Pons (tissue), 1 donor: ENCODE measurements at regions not wholly inside any gene's neighbourhood (a gene's known extent, or its start where the extent isn't known, plus 50 kb on each side); places are given as distances from the start of the nearest gene placed in this dataset.

Experiments
- DNase-seq: peaks from one replicate; pipeline ENCODE4 v3.0.0-alpha.2; 2016; ENCODE audit warnings: low spot score

DNA sequence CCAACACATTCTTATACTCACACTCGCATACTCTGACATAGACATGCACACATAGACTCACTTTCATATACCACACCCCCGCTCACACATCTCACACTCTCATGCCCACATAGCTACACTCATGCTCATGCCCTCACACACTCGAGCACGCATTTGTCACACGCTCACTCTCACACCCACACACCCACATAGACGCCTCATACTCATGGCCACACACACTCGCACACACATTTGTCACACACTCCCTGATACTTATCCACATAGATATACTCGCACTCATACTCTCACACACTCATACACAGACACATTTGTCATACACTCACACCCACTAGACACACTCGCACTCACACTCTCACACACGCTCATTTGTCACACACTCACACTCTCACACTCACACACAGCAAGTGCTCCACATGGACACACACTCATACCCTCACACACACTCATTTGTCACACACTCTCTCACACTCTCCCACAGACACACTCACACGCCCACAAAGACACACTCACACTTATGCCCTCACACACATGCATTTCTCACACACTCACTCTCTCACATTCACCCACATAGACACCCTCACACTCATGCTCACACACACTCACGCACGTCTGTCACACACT lies 50.9 kb downstream of the TNP1 start:
- no peak for DNase-seq

DNA sequence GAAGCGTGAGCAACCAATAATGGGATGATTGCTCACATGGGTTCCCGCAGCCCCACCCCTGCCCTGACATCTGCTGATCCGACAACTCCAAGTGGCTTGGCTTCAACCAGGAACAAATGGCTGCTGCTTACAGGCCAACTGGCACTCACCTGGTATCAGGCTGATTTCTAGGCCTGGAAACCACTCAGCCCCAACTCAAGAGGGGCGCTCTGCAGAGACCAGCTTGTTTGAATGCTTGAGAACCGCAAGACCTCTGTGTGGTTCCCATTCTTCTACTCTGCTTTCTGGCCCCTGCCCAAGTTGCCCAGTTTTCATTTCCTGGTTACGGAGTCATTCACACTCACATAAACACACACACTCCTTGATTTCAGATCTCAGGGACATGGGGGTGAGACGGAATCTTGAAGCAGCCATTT lies 52.0 kb downstream of the TNP1 start:
- DNase-seq = no peak

DNA sequence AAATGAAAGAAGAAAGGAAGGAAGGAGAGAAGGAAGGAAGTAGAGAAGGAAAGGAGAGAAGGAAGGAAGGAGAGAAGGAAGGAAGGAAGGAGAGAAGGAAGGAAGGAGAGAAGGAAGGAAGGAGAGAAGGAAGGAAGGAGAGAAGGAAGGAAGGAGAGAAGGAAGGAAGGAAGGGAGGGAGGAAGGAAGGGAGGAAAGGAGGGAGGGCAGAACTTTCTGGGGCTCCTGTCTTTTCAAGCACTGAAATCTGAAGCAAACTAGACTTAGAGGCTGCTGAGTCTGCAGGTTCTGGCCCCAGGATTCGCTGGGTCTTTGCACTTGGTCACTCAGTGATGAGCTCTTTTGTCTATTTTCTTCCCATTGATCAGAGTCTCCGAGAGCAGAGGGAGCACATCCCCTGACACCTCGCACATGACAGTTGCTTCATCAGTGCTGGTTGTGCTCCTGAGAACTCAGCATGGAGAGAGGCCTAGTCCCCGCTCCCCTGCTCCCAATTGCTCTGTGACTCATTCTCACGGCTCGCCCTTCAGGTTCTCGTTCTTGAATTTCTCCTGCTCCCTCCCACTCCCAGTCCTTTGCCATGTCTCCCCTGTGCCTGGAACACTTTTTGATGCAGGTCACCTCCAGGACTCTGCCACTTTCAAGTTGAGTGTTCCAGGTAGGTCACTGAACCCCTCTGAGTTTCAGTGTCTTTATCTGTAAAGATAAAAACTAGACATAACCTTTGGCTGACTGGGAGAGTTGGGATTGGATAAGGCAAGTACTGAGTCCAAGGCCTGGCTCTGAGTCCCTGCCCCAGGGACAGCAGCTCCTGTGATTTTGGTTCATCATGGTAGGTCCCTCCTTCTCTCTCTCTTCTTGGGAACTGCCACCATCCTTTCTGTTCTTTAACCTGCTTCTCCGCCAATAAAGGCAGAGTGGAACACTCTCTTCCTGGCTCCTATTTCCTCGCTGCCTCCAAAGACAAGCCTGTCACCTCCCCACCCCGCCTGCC lies 55.2 kb downstream of the TNP1 start:
- DNase-seq = no peak

DNA sequence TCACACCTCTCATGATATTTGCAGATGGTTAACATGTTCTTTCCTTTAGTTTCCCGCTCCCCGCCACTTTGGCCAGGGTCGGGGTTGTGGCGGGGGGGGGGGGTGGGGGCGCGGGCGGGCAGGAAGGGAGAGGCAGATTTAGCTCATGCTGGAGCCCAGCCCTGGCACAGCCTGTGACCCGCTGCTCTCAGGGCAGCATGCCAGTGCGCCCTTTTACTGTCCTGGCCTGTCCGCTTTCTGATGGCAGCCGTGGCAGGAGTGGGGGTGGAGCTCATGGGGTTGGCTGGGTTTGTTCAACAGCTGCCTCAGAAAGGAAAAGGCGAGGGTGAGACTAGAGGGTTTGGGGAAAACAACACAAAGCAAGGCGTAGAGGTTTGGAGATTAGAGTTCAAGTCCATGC lies 56.1 kb downstream of the TNP1 start:
- no peak for DNase-seq

- DNase-seq = peak; percentile 69
Measured at GRCh38 chr2:216802516-216803215, 57.2 kb downstream of the TNP1 start.

DNA sequence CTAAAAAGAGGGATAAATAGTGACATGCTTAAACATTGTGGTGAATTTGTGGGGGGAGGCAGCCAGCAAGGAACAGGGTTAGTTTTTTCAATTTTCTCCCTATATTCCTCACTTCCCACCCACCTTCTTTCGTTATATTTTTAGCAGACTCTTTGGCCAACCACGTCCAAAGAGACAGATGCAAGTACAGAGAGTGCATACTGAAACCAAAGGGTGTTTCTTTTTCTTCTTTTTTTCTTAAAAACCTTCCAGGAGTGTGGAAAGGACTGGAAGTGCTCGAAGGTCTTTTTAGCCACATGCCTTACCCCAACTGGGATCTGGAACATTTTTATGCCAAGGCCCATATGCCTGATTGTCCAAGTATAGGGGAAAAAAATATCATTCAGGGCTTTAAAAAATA lies 59.0 kb downstream of the TNP1 start:
- DNase-seq = no peak

DNA sequence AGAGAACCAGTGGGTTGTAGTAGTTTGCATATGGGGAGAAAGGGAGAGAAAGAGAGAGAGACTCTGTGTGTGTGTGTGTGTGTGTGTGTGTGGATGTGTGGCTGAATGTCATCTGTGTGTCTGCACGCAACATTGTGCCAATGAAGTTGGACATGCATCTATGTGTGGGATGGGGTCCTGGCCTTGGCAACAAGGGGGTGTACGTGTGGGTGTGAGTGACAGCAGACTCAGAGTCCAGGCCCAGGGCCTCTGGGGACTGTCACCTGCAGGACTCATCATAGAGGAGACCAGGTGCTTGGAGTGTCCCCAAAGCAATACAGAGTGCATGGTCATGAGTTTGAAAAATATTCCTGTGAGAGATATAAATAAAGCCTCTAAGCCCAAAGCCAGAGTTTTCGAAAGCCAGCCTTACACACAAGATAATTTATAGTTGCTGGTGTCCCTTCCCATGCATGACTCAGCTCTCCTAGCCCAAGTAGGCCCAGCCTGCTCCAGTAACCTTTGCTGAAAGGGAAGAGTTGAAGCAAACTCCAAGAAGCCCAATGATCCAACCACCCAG lies 59.9 kb downstream of the TNP1 start:
- no peak for DNase-seq

DNA sequence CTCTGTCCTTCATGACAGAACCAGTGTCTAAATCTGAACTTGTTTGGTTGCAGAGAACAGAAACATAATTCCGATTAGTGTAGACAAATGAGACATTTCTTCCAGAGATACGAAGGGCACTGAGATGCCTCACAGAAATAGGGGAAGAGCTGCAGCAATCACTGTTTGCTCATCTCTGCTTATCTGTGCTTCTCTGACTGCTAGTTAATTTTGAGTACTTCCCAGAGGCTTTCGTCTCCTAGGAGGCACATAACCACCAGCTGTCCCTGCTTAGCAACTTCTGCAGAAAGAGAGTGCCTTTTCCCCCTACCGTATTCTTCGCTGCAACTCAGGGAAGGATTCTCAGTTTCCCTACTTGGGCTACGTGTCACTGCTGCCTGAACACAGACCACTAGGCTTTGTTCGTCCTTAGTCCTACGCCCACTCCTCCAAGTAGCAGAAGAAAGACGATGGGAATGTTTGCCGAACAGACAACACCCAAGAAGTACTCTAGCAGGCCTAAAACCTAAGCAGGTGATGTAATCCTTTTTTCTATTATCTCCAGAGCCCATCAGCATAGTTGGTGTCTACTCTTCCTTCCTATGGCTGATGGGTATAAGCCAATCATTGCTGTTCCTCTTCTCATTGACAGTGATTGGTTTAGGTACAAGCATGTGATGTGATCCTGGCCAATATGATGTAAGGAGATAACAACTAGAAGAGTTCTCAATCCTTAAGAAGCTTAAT lies 63.6 kb downstream of the TNP1 start:
- DNase-seq = no peak

GRCh38 chr2:216793386-216793785 lies 66.5 kb downstream of the TNP1 start:
- no peak for DNase-seq

DNA sequence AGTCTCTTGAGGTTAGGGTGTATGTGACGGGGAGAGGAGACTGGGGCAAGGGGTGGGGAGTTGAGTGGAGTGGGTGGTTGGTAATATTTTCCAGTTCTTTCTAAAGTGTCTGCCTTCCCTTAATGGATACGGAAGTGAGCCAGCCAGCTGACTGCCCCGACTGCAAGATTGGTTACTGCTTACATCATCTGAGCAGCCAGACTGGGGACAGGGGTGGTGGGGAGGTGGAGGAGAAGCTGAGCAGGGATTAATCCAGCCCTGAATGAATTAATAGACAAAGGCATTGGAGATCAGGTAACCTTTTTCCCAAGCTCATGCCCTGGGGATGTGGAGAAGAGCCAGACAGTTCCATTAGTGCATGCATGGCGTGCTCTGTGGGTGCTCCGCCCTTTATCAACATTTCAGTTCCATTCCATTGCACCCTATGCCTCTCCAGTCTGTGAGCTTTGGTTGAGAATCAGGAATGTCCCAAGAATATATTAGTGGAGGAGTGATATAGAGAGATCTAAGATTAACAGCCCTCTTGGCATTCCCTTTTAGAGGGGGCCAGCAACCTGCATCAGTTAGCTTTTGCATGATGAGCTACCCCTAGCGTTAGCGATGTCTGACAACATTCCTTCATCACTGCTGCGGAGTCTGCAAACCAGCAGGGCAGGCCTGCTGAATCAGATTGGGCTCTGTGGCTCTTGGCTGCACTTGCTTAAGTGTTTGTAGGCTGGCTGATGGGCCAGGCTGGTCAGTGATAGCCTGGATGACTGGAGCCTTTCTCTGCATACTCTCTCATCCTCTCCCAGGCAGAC lies 67.4 kb downstream of the TNP1 start:
- peak; percentile 5 for DNase-seq

GRCh38 chr2:216791303-216791702 lies 68.6 kb downstream of the TNP1 start:
- no peak for DNase-seq

DNA sequence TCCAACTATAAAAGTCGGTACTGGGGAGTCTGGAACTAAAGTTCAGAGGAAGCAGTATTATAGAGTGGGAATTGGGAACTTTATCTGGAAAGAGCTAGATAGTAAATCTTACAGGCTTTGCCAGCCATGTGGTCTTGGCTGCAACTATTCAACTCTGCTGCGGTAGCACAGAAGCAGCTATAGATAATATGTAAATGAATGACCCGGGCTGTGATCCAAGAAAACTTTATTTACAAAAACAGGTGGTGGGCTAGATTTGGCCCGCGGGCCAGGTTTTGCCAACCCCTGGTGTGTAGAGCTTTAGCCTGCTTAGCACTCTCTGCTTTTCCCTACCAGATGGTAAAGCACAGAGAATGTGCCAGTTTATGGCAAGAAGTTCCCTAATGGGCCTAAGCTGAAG lies 70.8 kb downstream of the TNP1 start:
- no peak for DNase-seq

- DNase-seq = no peak
Measured at GRCh38 chr2:216787851-216788540, 71.9 kb downstream of the TNP1 start.

GRCh38 chr2:216786676-216787075 lies 73.2 kb downstream of the TNP1 start:
- no peak for DNase-seq

- DNase-seq = no peak
Measured at GRCh38 chr2:216784456-216784855, 75.4 kb downstream of the TNP1 start.

DNA sequence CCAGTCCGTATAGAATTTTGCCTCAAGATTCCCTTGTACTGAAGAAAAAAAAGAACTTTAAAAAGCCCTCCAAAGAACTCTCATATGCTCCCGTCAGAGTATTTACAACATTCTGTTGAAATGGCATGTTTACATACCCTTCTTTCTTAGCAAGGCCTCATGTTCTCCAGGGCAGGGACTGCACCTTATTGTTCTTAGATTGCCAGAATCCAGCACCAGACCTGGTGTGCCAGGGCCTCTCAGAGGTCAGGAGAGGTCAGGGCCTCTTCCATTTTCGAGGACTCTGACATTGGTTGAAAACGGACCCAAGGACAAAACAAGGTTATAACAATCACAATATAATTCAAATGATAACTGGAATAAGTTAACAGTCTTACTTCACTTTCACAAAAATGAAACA lies 78.2 kb downstream of the TNP1 start:
- DNase-seq = no peak

- no peak for DNase-seq
Measured at GRCh38 chr2:216780843-216781242, 79.0 kb downstream of the TNP1 start.

DNA sequence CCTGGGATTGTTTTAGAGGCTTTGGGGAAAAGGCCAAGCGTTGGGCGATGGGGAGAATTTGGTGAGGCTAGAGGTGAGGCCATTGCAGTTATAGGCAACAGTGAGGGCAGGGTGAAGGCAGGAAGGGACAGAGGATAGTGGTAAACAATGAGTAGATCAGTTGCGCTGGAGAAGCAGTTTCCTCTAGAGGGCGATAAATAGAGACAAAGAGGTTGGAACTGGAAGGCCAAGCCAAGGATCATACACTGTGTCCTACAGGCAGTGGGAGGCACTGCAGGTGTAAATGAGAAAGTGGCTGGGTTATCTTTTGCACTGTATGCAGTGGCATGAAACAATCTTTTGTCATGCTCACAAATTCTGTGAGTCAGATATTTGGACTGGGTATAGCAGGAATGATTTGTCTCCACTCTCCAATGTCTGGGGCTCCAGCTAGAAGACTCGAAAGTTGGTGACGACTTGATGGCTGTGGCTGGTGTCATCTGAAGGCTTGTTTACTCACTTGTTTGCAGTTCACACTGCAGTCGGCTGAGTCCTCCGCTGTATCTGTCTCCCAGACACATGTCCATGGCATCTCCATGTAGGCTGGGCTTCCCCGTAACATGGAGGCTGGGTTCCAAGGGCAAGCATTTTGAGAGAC lies 82.1 kb downstream of the TNP1 start:
- peak; percentile 28 for DNase-seq

GRCh38 chr2:216776066-216776850 lies 80.9 kb upstream of the IGFBP5 start:
- no peak for DNase-seq
